GM19351 (cell line): ENCODE measurements at regions not wholly inside any gene's neighbourhood (a gene's known extent, or its start where the extent isn't known, plus 50 kb on each side); places are given as distances from the start of the nearest gene placed in this dataset.
"Not testable (repeated sequence)": the region's sequence is repeated elsewhere in the genome, so short reads cannot be mapped to it uniquely, and the experiment has no call there.

Source experiments
- ATAC-seq: cut with Tn5 transposase; IDR thresholded peaks from one replicate; pipeline ENCODE4 v1.9.1; 2021; ENCODE audit warnings: mild to moderate bottlenecking, moderate library complexity; ENCODE audit not compliant: unreplicated experiment

DNA sequence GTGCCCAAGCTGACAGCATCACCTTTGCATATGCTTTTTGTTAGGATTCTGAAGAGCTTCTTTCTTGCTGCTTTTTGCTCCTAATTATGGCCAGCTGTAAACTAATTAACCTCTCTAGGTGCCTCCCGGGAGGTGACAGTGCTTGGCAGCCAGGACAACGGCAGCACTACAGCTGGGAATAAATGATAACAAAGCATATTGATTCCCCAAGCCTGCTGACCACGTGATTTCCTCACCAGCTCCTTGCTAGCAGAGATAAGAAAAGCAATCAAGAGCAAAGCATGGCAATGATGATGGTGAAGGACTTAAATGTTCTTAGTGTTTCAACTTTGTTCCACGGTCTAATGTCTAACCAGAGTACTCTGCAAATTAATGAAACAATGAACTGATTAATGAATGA lies 1074.4 kb upstream of the GYPC start:
- no peak for ATAC-seq

DNA sequence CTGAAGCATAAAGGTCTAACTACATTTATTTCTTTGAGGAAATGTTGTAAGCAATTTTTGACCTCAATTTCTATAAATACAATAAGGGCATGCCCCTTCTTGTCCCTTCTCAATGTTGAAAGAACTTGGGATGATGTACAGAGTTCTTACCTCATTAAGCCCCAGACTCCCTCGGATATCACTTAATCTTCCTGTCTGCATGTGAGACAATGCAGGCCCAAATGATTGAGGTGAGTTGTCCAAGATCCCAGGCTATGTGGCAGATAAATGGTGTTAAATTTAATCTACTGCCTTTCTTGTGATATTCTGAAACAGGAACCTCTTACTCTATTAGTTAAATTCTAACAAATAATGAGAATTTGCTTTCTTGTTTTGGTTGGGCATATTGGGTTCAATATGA lies 1073.4 kb upstream of the GYPC start:
- no peak for ATAC-seq

DNA sequence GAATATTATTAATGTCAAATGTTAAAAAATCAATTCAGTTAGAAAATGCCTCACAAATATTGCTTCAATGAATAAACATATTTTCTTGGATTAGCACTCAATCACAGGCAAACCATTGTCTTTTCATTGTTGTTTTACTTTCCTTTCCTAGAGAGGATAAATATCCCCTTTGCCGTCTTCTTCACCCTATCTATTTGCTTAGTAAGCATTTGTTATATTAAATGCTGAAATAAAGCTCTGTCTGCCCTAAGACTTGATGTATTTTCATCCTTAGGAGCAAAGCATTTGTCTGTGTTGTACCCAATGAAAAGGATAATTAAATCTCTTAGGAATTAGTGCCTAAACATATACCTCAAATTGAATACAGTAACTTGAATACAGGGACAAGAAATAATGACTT lies 1071.2 kb upstream of the GYPC start:
- ATAC-seq = no peak

DNA sequence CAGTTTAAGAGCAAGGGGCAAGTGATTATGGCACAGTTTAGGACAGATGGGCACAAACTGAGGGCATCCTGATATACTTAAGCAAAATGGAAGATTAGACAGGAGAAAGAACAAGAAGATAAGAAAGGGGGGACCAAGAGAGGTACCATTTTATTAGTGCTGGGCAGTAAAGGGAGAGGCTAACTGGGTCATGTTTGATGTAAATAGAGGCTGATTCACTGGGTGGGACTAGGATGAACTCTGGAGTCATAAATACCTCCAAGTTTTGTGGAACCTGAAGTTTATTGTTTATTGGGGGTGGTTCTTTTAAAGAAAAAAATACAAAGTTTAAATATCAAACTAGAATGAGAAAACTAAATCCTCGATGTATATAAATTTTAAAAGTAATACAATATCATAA lies 1067.2 kb upstream of the GYPC start:
- no peak for ATAC-seq

DNA sequence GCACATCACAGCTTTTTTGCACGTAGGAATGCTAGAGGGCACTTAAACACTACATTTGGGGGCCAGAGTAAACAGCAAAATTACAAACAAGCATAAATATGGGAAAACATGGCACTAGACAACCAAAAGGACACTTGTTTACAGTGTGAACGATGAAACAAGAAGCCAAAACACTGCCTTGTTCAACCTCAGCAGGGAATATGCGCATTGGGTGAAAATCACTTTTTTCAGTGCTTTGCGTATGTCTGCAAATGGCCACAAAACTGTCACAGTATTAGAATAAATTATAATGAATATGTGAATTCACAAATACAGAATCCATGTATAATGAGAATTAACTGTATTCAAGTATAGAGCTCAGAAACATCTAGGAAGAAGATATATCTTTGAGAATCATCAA lies 1064.0 kb upstream of the GYPC start:
- ATAC-seq = no peak

DNA sequence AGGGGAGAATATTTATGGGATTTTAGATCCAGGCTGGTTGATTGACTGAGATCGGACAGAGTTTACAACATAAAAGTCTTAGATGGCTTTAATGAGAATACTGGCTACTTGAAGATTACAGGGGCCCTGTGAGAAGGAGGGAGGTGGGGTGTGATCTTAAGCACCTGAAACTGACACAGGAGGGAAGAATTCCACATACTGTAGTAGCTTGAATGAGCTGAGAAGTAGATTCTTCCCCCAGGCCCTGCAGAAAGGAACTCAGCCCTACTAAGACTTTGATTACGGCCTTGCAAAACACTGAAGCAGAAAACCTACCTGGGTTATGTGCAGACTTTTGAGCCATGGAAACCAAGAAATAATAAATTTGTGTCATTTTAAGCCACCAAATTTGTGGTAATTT lies 1062.9 kb upstream of the GYPC start:
- no peak for ATAC-seq

DNA sequence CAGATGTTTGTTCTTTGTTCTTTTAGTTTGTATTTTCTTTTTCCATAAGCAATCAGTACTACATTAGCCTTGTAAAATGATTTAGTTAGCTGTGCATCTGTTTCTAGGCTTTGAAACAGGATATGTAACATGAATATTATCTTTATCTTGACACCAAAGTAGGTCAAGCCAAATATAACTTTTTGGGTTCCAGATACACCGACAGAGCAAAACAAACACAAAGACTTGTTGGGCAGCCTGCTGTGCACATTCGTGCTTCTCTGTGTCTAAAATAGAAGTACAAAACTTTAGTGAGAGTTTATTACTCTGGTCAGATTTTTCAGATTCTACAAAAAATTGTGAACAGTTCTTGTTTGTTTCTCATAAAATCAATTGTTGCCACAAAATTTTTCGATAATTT lies 1059.3 kb upstream of the GYPC start:
- ATAC-seq = no peak

DNA sequence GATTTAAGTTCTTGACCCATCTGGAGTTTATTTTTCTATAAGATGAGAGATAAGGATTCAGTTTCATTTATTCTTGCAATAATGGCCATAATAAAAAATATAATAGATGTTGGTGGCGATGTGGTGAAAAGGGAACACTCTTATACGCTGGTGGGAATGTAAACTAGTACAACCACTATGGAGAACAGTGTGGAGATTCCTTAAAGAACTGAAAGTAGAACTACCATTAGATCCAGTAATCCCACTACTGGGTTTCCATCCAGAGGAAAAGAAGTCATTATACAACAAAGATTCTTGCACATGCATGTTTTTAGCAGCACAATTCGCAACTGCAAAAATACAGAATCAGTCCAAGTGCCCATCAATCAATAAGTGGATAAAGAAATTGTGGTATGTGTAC lies 1040.5 kb upstream of the GYPC start:
- ATAC-seq = no peak

DNA sequence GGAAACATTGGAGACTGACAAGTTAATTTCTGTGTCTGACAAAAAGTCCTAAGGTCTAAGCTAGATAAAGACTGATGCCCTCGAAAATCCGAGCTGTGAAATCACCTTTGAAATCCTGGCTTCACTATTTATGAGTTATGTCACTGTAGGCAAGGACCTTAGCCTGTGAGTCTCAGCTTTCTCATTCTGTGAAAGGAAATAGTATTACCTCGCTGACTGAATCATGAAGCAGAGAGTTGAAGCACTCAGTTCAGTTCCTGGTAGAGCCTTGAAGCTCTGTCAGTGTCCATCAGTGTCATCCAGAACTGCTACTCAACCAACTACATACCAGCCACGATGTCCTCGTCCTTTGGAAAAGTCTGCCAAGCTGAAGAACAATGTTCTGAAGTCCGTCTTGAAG lies 1025.6 kb upstream of the GYPC start:
- ATAC-seq = no peak

DNA sequence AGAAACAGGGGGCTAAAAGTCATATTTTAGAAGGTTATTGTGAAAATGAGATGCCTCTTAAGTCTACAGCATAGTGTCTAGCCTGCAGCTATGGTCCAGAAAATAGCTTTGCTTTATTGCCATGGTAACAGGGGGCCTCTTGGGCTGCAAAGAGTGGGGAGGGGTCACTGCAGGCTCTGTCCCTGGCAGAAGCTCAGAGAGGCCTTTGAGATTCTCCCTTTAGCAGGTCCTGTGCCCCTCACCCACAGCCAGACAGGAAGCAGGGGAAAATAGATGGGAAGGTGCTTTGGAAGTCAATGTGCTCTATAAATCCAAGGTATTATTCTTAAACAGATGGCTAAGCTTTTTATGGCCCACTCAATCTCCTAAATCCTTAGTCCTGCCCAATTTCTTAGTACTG lies 1021.3 kb upstream of the GYPC start:
- no peak for ATAC-seq

DNA sequence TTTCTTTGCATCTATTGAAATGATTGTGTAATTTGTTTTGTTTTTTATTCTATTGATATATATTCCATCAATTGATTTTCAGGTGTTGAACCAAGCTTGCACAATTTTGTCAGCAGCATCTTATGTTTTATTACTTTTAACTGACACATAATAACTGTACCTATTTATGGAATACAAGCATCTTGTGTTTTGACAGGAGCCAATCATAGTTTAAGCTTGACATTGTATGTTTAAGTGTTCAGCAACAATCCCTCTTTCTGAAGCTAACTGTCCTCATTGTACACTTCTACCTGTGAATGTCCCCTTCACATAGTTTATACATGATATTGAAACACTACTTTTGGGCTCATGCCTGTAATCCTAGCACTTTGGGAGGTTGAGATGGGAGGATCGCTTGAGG lies 1017.6 kb upstream of the GYPC start:
- ATAC-seq = no peak

DNA sequence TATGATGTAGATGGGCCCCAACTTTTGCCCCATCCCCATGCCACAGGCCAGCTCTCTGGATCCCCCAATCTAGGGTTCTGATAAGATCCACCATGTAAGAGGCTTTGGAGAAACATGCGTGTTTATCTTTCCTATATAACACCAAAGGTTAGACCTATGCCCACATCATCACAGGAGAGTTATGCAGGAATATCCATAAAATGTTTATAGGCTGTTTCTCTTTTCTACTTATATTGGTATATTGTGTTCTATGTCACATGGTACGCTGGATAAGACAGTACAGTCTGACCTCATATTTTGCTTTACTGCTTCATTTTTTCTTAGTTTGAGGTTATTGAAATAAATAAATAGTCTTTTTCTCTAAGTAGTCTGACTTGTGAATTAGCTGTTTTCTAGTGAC lies 1013.9 kb upstream of the GYPC start:
- no peak for ATAC-seq

DNA sequence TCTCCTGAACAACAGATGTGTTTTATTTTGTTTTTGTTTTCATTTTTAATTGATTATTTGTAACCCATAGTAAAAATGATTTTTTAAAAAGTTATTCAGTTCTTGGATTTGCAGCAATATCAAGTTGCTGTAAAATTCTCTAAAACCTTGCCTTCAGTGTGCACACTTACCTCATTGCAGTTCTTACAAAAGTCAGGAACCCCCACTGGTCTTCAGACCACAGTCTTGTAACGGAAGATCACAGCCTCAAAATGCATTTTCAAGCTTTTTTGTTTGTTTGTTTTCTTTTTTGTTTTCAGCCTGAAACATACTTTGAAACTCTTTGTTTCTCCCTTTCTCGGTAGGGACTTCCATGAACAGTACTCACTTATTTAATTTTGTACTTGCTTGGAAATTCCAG lies 1012.8 kb upstream of the GYPC start:
- no peak for ATAC-seq

DNA sequence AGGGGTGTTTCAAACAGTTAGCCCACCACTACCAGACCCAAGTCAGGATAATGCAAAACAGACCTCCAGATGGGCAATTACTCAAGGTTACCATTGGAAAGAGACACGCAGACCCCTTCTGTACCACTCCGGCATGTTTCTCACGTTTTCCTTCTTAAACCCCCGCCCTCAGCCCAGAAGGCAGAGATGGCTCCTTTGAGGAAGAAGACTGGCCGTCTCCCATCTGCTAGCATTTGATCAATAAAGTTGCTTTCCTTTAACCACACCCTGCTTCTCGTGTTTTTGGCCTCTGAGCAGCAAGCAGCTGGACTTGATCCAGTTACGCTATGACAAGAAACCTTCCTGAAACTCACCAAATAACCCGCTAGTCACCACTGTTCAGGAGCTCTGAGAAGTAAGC lies 1012.4 kb upstream of the GYPC start:
- ATAC-seq = no peak

DNA sequence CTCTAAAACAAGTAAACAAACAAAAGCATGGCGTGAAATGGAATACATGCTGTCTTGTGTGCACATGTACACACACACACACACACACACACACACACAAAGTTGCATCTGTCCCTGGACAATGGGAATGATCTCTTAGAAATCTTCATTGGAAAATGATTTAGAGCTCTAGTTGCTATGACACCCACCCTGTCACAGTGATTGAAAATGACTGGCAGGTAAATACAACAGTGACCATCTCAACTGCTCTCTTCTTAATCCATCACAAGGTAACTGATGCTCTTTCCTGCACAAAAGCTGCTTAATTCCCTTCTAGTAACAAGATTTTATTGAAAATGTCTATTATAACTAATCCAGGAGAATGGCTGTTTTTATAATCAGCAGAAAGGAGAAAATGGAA lies 1011.7 kb upstream of the GYPC start:
- no peak for ATAC-seq

DNA sequence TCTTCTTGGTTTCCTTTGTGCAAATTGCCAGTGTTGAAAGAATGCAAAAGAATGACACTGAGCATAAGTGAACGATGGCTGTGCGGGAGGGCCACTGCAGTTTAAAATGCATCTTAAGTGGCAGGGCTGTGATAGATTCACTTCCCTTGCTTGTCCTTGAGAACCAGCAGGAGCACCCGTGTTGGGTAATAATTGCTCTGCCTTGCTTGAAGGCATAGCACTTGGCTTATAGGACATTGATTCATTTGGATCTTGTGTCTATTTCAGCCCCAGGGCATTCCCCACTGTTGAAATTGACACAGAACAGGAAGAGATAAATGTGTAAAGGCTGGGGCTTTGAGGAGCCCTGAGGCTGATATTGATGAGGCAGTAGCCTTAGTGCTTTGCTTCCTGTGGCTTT lies 1003.7 kb upstream of the GYPC start:
- ATAC-seq = no peak

DNA sequence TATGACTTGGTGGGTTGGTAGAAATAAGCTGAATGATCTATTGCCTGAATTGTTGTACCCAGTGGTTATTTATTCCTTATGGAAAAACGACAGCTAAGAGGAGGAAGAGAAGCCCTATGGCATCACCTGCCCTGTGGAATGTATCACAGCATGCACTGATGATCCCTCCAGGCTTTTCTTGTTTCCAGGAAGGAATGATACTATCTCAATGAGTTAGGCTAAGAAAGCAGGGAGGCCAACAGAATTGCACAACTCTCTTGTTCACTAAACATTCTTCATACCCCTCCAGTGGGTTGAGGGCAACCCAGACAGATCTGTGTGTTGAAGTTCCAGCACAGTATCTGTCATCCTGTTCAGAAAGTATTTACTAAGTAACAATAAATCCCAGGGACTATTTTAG lies 1001.7 kb upstream of the GYPC start:
- no peak for ATAC-seq

DNA sequence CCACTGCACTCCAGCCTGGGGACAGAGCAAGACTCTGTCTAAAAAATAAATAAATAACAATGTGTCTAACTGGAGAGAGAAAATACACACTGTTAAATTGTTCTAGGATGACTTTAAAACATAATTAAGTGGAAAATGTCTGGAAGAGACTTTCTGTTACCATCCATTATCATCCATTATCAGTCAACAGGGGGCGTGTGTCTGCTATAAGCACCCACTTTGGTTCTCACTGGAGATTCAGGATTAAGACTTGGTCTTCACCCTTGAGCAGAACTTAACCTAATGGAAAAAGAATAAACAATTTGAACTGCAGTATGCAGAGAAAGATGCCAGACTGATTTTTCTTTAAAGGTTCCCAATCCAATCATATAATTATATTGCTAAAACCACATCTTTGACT lies 999.8 kb upstream of the GYPC start:
- ATAC-seq = no peak

DNA sequence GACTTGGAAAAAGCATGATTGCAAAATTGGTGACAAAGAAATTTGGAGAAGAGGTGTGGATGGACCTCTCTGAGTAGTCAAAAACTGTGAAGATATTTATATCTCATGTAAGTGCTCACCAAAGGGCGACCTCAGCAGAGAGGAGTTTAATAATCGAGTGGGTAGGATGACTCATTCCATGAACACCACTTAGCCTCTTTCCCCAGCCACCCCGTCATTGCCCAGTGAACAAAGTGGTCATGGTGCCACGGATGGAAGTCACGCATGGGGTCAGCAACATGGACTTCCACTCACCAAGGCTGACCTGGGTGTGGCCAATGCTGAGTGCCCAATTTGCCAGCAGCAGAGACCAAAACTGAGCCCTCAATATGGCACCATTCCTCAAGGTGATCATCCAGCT lies 997.4 kb upstream of the GYPC start:
- no peak for ATAC-seq

DNA sequence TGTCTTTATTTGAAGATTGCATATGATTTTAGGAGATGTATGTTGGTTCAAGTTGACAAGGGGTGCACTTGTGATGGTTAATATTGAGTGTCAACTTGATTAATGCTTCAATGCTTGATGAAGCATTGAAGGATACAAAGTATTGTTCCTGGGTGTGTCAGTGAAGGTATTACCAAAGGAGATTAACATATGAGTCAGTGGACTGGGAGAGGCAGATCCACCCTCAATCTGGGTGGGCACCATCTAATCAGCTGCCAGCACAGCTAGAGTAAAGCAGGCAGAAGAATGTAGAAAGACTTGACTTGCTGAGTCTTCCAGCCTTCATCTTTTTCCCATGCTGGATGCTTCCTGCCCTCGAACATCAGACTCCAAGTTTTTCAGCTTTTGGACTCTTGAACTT lies 995.6 kb upstream of the GYPC start:
- not testable (repeated sequence) for ATAC-seq

DNA sequence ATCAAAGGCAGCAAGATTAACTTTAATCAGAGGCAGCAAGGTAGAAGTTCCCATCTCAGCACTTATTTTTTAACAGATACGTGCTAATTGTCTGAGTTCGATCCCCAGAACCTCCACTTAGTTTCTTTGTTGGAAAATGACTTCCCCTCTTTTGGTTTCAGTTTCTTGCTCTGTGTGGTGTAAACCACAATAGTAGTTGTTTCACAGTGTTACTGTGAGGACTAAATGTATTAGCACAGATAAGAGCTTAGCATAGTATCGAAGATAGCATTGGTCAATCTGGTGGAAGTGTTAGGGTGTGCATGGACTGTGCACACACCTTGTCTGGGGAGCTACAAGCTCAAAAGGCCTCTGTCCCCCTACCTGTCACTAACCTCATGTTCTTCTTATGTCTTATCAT lies 988.3 kb upstream of the GYPC start:
- no peak for ATAC-seq

DNA sequence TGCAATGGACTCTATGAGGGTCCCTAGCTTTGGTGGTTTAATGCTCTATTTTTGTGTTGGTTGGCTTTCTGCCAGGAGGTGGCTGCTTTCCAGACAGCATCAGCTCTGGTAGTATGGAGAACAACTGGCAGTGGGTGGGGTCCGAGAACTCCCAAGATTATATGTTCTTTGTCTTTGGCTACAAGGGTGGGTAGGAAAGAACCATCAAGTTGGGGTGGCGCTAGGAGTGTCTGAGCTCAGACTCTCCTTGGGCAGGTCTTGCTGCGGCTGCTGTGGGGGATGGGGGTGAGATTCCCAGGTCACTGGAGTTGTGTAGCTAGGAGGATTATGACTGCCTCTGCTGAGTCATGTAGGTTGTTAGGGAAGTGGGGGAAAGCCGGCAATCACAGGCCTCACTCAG lies 976.1 kb upstream of the GYPC start:
- no peak for ATAC-seq

DNA sequence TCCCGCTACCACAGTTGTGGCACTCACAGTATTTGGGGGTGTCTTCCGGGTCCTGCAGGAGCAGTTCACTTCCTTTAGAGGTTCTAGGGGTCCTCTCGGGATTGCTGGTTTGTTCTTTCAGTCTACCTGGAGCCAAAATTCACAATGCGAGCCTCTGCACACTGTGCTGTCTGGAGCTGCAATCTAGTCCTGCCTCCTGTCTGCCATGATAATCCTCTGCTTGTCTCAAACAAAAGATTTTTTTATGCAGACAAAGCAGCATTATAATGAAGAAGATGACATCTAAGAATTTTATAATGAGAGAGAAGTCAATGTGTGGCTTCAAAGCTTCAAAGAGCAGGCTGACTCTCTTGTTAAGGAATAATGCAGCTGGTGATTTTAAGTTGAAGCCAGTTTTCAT lies 975.1 kb upstream of the GYPC start:
- ATAC-seq = no peak

DNA sequence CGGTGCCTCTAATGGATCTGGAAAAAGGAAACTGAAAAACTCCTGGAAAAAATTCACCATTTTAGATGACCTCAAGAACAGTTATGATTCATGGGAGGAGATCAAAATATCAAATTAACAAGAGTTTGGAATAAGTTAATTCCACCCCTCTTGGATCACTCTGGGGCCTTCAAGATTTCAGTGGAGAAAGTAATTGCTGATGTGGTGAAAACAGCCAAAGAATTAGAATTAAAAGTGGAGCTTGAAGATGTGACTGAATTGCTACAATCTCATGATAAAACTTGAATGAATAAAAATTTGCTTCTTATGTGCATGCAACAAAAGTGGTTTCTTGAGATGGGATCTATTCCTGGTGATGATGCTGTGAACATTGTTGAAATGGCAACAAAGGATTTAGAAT lies 974.4 kb upstream of the GYPC start:
- no peak for ATAC-seq
